ENCODE measurements at regions not wholly inside any gene's neighbourhood (a gene's known extent, or its start where the extent isn't known, plus 50 kb on each side); places are given as distances from the start of the nearest gene placed in this dataset.

GRCh38 chr1:98051065-98051675 lies 130.3 kb upstream of the DPYD start:
- intact Hi-C loops (cut with micrococcal nuclease), result loop anchor here (2.0 to 5.0 kb wide), 2 partner anchors 1084 kb away; no protein-coding TSS in a partner anchor
- H3K9ac ChIP-seq (ENCODE audit: insufficient read depth, low read length, poor library complexity, severe bottlenecking), result no peak overlapping the region
- peaks cover 0 to 13% (median 6%) of the 10 kb centered on the region in 7 donors for H3K9me3 Mint-ChIP-seq
- peak overlapping the region in 1 of 2 donors; percentile 56 for H3K4me3 Mint-ChIP-seq
- no peak overlapping the region for H3K27ac Mint-ChIP-seq
- H2AFZ ChIP-seq (ENCODE audit: insufficient read depth, low read depth, low read length, poor library complexity, severe bottlenecking), result no peak overlapping the region
- no peak overlapping the region for H3K4me3 ChIP-seq (replicated peaks in 1 of 3; ENCODE audit: low read depth in 2 of 3, low read length in 3 of 3)
- DNase-seq, result peak; percentile 45 to 65 (median 64)
- no peaks in the 10 kb centered on the region for H3K36me3 ChIP-seq (replicated peaks in 1 of 2; ENCODE audit: control insufficient read depth in 1 of 2, insufficient read depth in 2 of 2, low read length in 2 of 2)
- peaks cover 6 to 12% of the 10 kb centered on the region in 2 donors for H3K36me3 Mint-ChIP-seq
- WGBS (ENCODE audit: insufficient coverage), result 0% methylated on average over 1 of the region's 1 CpG
- peaks cover 73 to 88% of the 10 kb centered on the region in 2 donors for H3K27me3 ChIP-seq (ENCODE audit: control insufficient read depth in 2 of 2, insufficient read depth in 2 of 2, low read length in 2 of 2)
- peak; percentile 95 for TF ChIP-seq CTCF (IDR thresholded peaks at IDR 0.05)
- H3K4me1 ChIP-seq (ENCODE audit: control insufficient read depth in 1 of 2, insufficient read depth in 2 of 2, low read length in 2 of 2), result peaks cover 14 to 26% of the 10 kb centered on the region in 2 donors
- peaks cover 0 to 24% of the 10 kb centered on the region in 2 donors for H3K9me3 ChIP-seq (replicated peaks in 1 of 2; ENCODE audit: control insufficient read depth in 1 of 2, insufficient read depth in 1 of 2, low read length in 2 of 2)
- H3K27ac ChIP-seq (ENCODE audit: low read depth in 1 of 2, low read length in 2 of 2), result no peak overlapping the region
- no peaks in the 10 kb centered on the region for H3K79me2 ChIP-seq (ENCODE audit: insufficient read depth, low read length)
- no peak overlapping the region for H3K4me2 ChIP-seq (replicated peaks; ENCODE audit: extremely low read depth, low read length, poor library complexity, severe bottlenecking)
- peaks cover 77 to 88% (median 79%) of the 10 kb centered on the region in 3 donors for H3K27me3 Mint-ChIP-seq (ENCODE audit: low read depth in 3 of 3)
- H3K4me1 Mint-ChIP-seq, result peaks cover 36% of the 10 kb centered on the region
- H4K20me1 ChIP-seq (ENCODE audit: insufficient read depth, low read length), result peaks cover 4% of the 10 kb centered on the region

DNA sequence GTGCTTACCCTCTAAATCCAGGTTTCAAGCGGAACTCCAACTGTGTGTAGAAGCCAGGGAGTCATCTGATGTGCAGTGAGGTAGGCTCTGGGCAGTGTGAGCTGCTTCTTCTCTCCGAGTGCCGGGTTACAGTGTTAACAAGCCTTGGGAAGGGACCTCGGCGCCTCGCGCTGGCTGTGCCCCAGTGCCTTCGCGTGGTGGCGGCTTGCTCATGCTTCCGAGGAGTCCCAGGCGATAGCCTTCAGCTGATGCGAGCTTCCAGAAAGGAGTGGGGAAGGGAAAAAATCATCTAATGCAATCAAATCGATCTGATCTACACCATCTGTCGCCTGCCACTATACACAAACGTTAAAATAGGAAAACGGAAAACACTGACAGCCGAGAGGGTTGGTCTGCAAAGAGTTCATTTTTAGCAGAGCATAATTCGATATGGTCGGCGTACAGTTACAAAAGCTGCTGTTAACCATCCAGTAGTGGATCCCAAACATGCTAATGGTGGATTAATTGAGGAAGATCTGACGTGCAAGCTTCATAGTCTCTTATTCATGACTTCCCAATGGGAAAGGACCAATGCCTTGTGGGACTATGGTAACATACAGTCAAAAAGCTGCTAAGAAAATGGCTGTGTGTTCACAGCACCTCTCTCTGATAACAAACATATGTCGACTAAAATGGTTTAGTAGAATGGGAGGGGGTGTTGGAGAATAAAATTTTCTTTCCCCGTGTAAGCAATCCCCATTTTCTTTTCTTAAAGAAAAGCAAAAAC lies 128.7 kb upstream of the DPYD start:
- no peak for TF ChIP-seq CTCF (IDR thresholded peaks at IDR 0.05)
- DNase-seq, result no peak
- peaks cover 27 to 43% of the 10 kb centered on the region in 2 donors for H3K4me1 ChIP-seq (ENCODE audit: control insufficient read depth in 1 of 2, insufficient read depth in 2 of 2, low read length in 2 of 2)
- no peak overlapping the region for H3K4me3 ChIP-seq (replicated peaks in 1 of 3; ENCODE audit: low read depth in 2 of 3, low read length in 3 of 3)
- no peak overlapping the region for H3K9ac ChIP-seq (ENCODE audit: insufficient read depth, low read length, poor library complexity, severe bottlenecking)
- peaks cover 83 to 97% of the 10 kb centered on the region in 2 donors for H3K27me3 ChIP-seq (ENCODE audit: control insufficient read depth in 2 of 2, insufficient read depth in 2 of 2, low read length in 2 of 2)
- H3K9me3 Mint-ChIP-seq, result peaks cover 0 to 24% (median 13%) of the 10 kb centered on the region in 7 donors
- H3K4me3 Mint-ChIP-seq, result peak overlapping the region in 1 of 2 donors; percentile 78
- peaks cover 4% of the 10 kb centered on the region for H4K20me1 ChIP-seq (ENCODE audit: insufficient read depth, low read length)
- H3K27ac Mint-ChIP-seq, result no peak overlapping the region
- peaks cover 49% of the 10 kb centered on the region for H3K4me1 Mint-ChIP-seq
- WGBS (ENCODE audit: insufficient coverage), result 10% methylated on average over 7 of the region's 24 CpGs
- peaks cover 5 to 16% of the 10 kb centered on the region in 2 donors for H3K36me3 Mint-ChIP-seq
- peaks cover 0 to 32% of the 10 kb centered on the region in 2 donors for H3K9me3 ChIP-seq (replicated peaks in 1 of 2; ENCODE audit: control insufficient read depth in 1 of 2, insufficient read depth in 1 of 2, low read length in 2 of 2)
- intact Hi-C loops (cut with micrococcal nuclease), result loop anchor here (2.0 to 5.0 kb wide), 2 partner anchors 1082 to 1083 kb away; no protein-coding TSS in a partner anchor
- peaks cover 89 to 94% (median 93%) of the 10 kb centered on the region in 3 donors for H3K27me3 Mint-ChIP-seq (ENCODE audit: low read depth in 3 of 3)
- H3K79me2 ChIP-seq (ENCODE audit: insufficient read depth, low read length), result no peaks in the 10 kb centered on the region
- H3K4me2 ChIP-seq (replicated peaks; ENCODE audit: extremely low read depth, low read length, poor library complexity, severe bottlenecking), result no peak overlapping the region
- no peak overlapping the region for H2AFZ ChIP-seq (ENCODE audit: insufficient read depth, low read depth, low read length, poor library complexity, severe bottlenecking)
- H3K27ac ChIP-seq (ENCODE audit: low read depth in 1 of 2, low read length in 2 of 2), result no peak overlapping the region
- H3K36me3 ChIP-seq (replicated peaks in 1 of 2; ENCODE audit: control insufficient read depth in 1 of 2, insufficient read depth in 2 of 2, low read length in 2 of 2), result no peaks in the 10 kb centered on the region
